CD14-positive monocyte (primary cell): ENCODE measurements at regions not wholly inside any gene's neighbourhood (a gene's known extent, or its start where the extent isn't known, plus 50 kb on each side); places are given as distances from the start of the nearest gene placed in this dataset.

Experiments used
- DNase-seq, 3 donors: peaks; one replicate each; pipeline ENCODE4 v3.0.0-alpha.2; 2011 to 2022
- H2AFZ ChIP-seq: 2 replicates; pipeline ENCODE4 v1.6.0; 2012; ENCODE audit warnings: mild to moderate bottlenecking, low read depth, low read length, inconsistent platforms; ENCODE audit not compliant: insufficient read depth, poor library complexity, severe bottlenecking
- H3K27ac ChIP-seq, 2 donors: 1 replicate in 1 of 2; 2 replicates in 1 of 2; pipeline ENCODE4 v1.5.1; 2012 to 2013; ENCODE audit warnings: low read length in 2 of 2, control low read depth in 1 of 2, inconsistent platforms in 1 of 2, low read depth in 1 of 2, mild to moderate bottlenecking in 1 of 2
- H3K27me3 ChIP-seq, 2 donors: one replicate each; pipeline versions ENCODE4 v1.6.0 to v1.6.1; 2011 to 2013; ENCODE audit warnings: low read length in 2 of 2; ENCODE audit not compliant: control insufficient read depth in 2 of 2, insufficient read depth in 2 of 2
- H3K36me3 ChIP-seq, 2 donors: replicated peaks in 1 of 2; 1 replicate in 1 of 2; 2 replicates in 1 of 2; pipeline versions ENCODE4 v1.5.1 to v1.6.1; 2012 to 2013; ENCODE audit warnings: low read length in 2 of 2, control low read depth in 1 of 2, inconsistent platforms in 1 of 2, mild to moderate bottlenecking in 1 of 2; ENCODE audit not compliant: insufficient read depth in 2 of 2, control insufficient read depth in 1 of 2
- H3K4me1 ChIP-seq, 2 donors: 1 replicate in 1 of 2; 2 replicates in 1 of 2; pipeline versions ENCODE4 v1.5.1 to v1.6.1; 2012 to 2013; ENCODE audit warnings: low read length in 2 of 2, control low read depth in 1 of 2, inconsistent platforms in 1 of 2, mild to moderate bottlenecking in 1 of 2, moderate library complexity in 1 of 2; ENCODE audit not compliant: insufficient read depth in 2 of 2, control insufficient read depth in 1 of 2
- H3K4me2 ChIP-seq: replicated peaks from 2 replicates; pipeline ENCODE3; 2012; ENCODE audit warnings: low read length, moderate library complexity, mild to moderate bottlenecking; ENCODE audit not compliant: poor library complexity, severe bottlenecking; ENCODE audit errors: extremely low read depth
- H3K4me3 ChIP-seq, 3 experiments: fragments of 200-600 bp in 1 of 3; sonication (generic) in 1 of 3; replicated peaks in 1 of 3; 1 replicate in 2 of 3; 2 replicates in 1 of 3; pipeline ENCODE4 v1.5.1; 2011 to 2013; ENCODE audit warnings: low read length in 3 of 3, mild to moderate bottlenecking in 3 of 3, control low read depth in 2 of 3, low read depth in 2 of 3, inconsistent platforms in 1 of 3, moderate library complexity in 1 of 3
- H3K79me2 ChIP-seq: 2 replicates; pipeline ENCODE4 v1.6.0; 2012; ENCODE audit warnings: mild to moderate bottlenecking, control low read depth, inconsistent platforms, low read length, moderate library complexity; ENCODE audit not compliant: insufficient read depth
- H3K9ac ChIP-seq: 2 replicates; pipeline ENCODE4 v1.6.0; 2017; ENCODE audit warnings: low read length, mild to moderate bottlenecking; ENCODE audit not compliant: insufficient read depth, poor library complexity, severe bottlenecking
- H3K9me3 ChIP-seq, 2 donors: replicated peaks in 1 of 2; 1 replicate in 1 of 2; 2 replicates in 1 of 2; pipeline versions ENCODE4 v1.5.1 to v1.6.1; 2012 to 2013; ENCODE audit warnings: low read length in 2 of 2, control low read depth in 1 of 2; ENCODE audit not compliant: control insufficient read depth in 1 of 2, insufficient read depth in 1 of 2
- H4K20me1 ChIP-seq: 2 replicates; pipeline ENCODE4 v1.6.0; 2012; ENCODE audit warnings: mild to moderate bottlenecking, low read length, control low read depth, moderate library complexity; ENCODE audit not compliant: insufficient read depth
- H3K27ac Mint-ChIP-seq, 7 donors: one replicate each; pipeline ENCODE4 v1.8.0; 2020; ENCODE audit warnings: mild to moderate bottlenecking in 7 of 7, mixed read lengths in 7 of 7, moderate library complexity in 6 of 7, inconsistent platforms in 2 of 7
- H3K27me3 Mint-ChIP-seq, 3 donors: one replicate each; pipeline ENCODE4 v1.8.0; 2021 to 2022; ENCODE audit warnings: low read depth in 3 of 3, mild to moderate bottlenecking in 3 of 3, mixed read lengths in 3 of 3, moderate library complexity in 3 of 3, inconsistent platforms in 1 of 3
- H3K36me3 Mint-ChIP-seq, 2 donors: one replicate each; pipeline ENCODE4 v1.8.0; 2020; ENCODE audit warnings: mixed read lengths in 2 of 2, inconsistent platforms in 1 of 2, mild to moderate bottlenecking in 1 of 2
- H3K4me1 Mint-ChIP-seq: one replicate; pipeline ENCODE4 v1.8.0; 2020; ENCODE audit warnings: mild to moderate bottlenecking, mixed read lengths
- H3K4me3 Mint-ChIP-seq, 2 donors: one replicate each; pipeline ENCODE4 v1.8.0; 2020; ENCODE audit warnings: mild to moderate bottlenecking in 2 of 2, mixed read lengths in 2 of 2, moderate library complexity in 1 of 2
- H3K9me3 Mint-ChIP-seq, 7 donors: one replicate each; pipeline ENCODE4 v1.8.0; 2020 to 2022; ENCODE audit warnings: mixed read lengths in 7 of 7, mild to moderate bottlenecking in 6 of 7, moderate library complexity in 6 of 7, inconsistent platforms in 2 of 7
- WGBS: methylation state at CpG from one replicate; pipeline ENCODE4 v1.1.5; 2013; ENCODE audit warnings: missing lambda C conversion rate; ENCODE audit not compliant: insufficient coverage; 5-methylcytosine and 5-hydroxymethylcytosine counted together
- intact Hi-C, 2 donors: fragments of 100-400 bp; cut with micrococcal nuclease; formaldehyde crosslinking; loops; one replicate each; pipeline versions ENCODE4 v1.15.0 to v1.15.1; 2023
- TF ChIP-seq, protein P1 (sequence below): fragments of 200-600 bp; IDR thresholded peaks from one replicate; pipeline ENCODE4 v1.8.0; 2022; ENCODE audit warnings: antibody characterized with exemption, mild to moderate bottlenecking

DNA sequence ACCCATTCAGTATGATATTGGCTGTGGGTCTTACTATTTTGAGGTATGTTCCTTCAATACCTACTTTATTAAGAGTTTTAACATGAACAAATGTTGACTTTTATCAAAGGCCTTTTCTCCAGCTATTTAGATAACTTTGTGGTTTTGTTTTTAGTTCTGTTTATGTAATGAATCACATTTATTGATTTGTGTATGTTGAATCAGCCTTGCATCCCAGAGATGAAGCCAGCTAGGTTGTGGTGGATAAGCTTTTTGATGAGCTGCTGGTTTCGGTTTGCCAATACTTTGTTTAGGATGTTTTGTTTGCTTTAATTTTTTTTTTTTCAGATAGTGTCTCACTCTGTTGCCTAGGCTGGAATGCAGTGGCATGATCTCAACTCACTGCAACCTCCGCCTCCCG is 609.0 kb upstream of the COX7C start:
- Mint-ChIP-seq H3K27me3 (no peaks in the 10 kb centered on the region), H3K4me1 (no peaks in the 10 kb centered on the region), H3K9me3 (peaks cover 3 to 21% (median 9%) of the 10 kb centered on the region in 7 donors), H3K27ac (no peak overlapping the region), H3K4me3 (no peak overlapping the region), H3K36me3 (no peaks in the 10 kb centered on the region)
- 100% methylated on average over 1 of the region's 3 CpGs for WGBS
- Histone ChIP-seq H3K9me3 (peaks cover 8 to 16% of the 10 kb centered on the region in 2 donors), H3K27ac (no peak overlapping the region), H3K4me3 (no peak overlapping the region), H2AFZ (no peak overlapping the region), H3K27me3 (no peaks in the 10 kb centered on the region), H3K36me3 (no peaks in the 10 kb centered on the region), H4K20me1 (no peaks in the 10 kb centered on the region), H3K4me2 (no peak overlapping the region), H3K4me1 (no peaks in the 10 kb centered on the region), H3K9ac (no peak overlapping the region), H3K79me2 (no peaks in the 10 kb centered on the region)
- intact Hi-C loops, result no loop called here
- DNase-seq, result no peak
- TF ChIP-seq, protein P1, sequence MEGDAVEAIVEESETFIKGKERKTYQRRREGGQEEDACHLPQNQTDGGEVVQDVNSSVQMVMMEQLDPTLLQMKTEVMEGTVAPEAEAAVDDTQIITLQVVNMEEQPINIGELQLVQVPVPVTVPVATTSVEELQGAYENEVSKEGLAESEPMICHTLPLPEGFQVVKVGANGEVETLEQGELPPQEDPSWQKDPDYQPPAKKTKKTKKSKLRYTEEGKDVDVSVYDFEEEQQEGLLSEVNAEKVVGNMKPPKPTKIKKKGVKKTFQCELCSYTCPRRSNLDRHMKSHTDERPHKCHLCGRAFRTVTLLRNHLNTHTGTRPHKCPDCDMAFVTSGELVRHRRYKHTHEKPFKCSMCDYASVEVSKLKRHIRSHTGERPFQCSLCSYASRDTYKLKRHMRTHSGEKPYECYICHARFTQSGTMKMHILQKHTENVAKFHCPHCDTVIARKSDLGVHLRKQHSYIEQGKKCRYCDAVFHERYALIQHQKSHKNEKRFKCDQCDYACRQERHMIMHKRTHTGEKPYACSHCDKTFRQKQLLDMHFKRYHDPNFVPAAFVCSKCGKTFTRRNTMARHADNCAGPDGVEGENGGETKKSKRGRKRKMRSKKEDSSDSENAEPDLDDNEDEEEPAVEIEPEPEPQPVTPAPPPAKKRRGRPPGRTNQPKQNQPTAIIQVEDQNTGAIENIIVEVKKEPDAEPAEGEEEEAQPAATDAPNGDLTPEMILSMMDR, result no peak

DNA sequence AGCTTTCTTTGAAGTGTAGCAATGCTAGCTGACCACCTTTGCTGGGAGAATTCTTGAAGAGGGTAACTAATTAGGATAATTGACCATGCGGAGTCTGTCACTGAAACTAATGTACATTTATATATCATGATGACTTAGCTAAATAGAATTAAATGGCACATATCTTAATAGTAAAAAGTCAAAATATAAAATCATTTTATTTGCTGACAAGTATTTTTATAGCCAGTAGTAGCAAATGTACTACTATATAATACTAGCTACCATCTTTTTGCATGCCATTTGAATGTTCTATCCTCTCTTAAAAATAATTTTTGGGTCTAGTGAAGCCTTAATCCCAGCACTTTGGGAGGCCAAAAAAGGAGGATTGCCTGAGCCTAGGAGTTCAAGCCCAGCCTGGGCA is 605.8 kb upstream of the COX7C start:
- H3K9ac ChIP-seq, result no peak overlapping the region
- Mint-ChIP-seq H3K4me3 (no peak overlapping the region), H3K27me3 (no peaks in the 10 kb centered on the region), H3K36me3 (no peaks in the 10 kb centered on the region), H3K27ac (no peak overlapping the region), H3K9me3 (peaks cover 5 to 22% (median 11%) of the 10 kb centered on the region in 7 donors), H3K4me1 (no peaks in the 10 kb centered on the region)
- H3K36me3 ChIP-seq, result no peaks in the 10 kb centered on the region
- no peak overlapping the region for H2AFZ ChIP-seq
- H4K20me1 ChIP-seq, result no peaks in the 10 kb centered on the region
- TF ChIP-seq, protein P1, result no peak
- no peak for DNase-seq
- H3K27me3 ChIP-seq, result no peaks in the 10 kb centered on the region
- H3K9me3 ChIP-seq, result peaks cover 16 to 21% of the 10 kb centered on the region in 2 donors
- no peak overlapping the region for H3K27ac ChIP-seq
- H3K4me3 ChIP-seq, result no peak overlapping the region
- WGBS, result no CpG with 5 or more reads among the region's 1 CpG
- H3K4me1 ChIP-seq, result no peaks in the 10 kb centered on the region
- H3K79me2 ChIP-seq, result no peaks in the 10 kb centered on the region
- H3K4me2 ChIP-seq, result no peak overlapping the region
- intact Hi-C loops, result no loop called here
